NCI-H1048 (cell line): ENCODE measurements at regions not wholly inside any gene's neighbourhood (a gene's known extent, or its start where the extent isn't known, plus 50 kb on each side); places are given as distances from the start of the nearest gene placed in this dataset.

Source experiments
- DNase-seq: peaks from one replicate; lab custom pipeline; 2025; lab: John Stamatoyannopoulos, UW

- peak; percentile 37 for DNase-seq
These were observed 97.2 kb downstream of the TRIM36 start for GRCh38 chr5:115072266-115073064.

GRCh38 chr5:115070737-115071136 is 99.0 kb downstream of the TRIM36 start:
- no peak for DNase-seq

- peak; percentile 7 for DNase-seq
These were observed 100.4 kb downstream of the TRIM36 start for GRCh38 chr5:115069087-115069968.

GRCh38 chr5:115068239-115069086 is 101.2 kb downstream of the TRIM36 start:
- no peak for DNase-seq

GRCh38 chr5:115064380-115064779 is 105.3 kb downstream of the TRIM36 start:
- DNase-seq, result no peak

GRCh38 chr5:115054387-115054951 is 115.2 kb downstream of the TRIM36 start:
- no peak for DNase-seq

GRCh38 chr5:115052948-115053347 is 116.8 kb downstream of the TRIM36 start:
- DNase-seq, result no peak

GRCh38 chr5:115050866-115051265 is 118.8 kb downstream of the TRIM36 start:
- no peak for DNase-seq

GRCh38 chr5:115033861-115034260 is 135.8 kb downstream of the TRIM36 start:
- no peak for DNase-seq

- DNase-seq, result no peak
These were observed 141.2 kb downstream of the TRIM36 start for GRCh38 chr5:115028557-115028956.

- DNase-seq, result no peak
These were observed 144.8 kb downstream of the TRIM36 start for GRCh38 chr5:115024922-115025321.

- DNase-seq, result no peak
These were observed 147.4 kb downstream of the TRIM36 start for GRCh38 chr5:115022303-115022702.

GRCh38 chr5:115016646-115017045 is 153.1 kb downstream of the TRIM36 start:
- DNase-seq, result no peak

GRCh38 chr5:114999176-114999575 is 170.5 kb downstream of the TRIM36 start:
- no peak for DNase-seq

GRCh38 chr5:114989512-114989911 is 180.2 kb downstream of the TRIM36 start:
- no peak for DNase-seq

- DNase-seq, result no peak
These were observed 181.6 kb downstream of the TRIM36 start for GRCh38 chr5:114988096-114988495.

- no peak for DNase-seq
These were observed 184.9 kb downstream of the TRIM36 start for GRCh38 chr5:114984796-114985195.

- DNase-seq, result no peak
These were observed 188.6 kb downstream of the TRIM36 start for GRCh38 chr5:114981111-114981510.

GRCh38 chr5:114977979-114978573 is 191.6 kb downstream of the TRIM36 start:
- DNase-seq, result no peak

GRCh38 chr5:114969482-114969881 is 200.2 kb downstream of the TRIM36 start:
- DNase-seq, result no peak

GRCh38 chr5:114957384-114957783 is 212.3 kb downstream of the TRIM36 start:
- DNase-seq, result no peak
